Colonic mucosa (tissue), 4 donors: ENCODE measurements at regions not wholly inside any gene's neighbourhood (a gene's known extent, or its start where the extent isn't known, plus 50 kb on each side); places are given as distances from the start of the nearest gene placed in this dataset.
"Not testable (repeated sequence)": the region's sequence is repeated elsewhere in the genome, so short reads cannot be mapped to it uniquely, and the experiment has no call there.

ENCODE experiments used
- DNase-seq: peaks from one replicate; pipeline ENCODE4 v3.0.0-alpha.2; 2020
- H3K27ac ChIP-seq: fragments of 200-600 bp; one replicate; pipeline ENCODE4 v1.8.0; 2021
- H3K27me3 ChIP-seq: fragments of 200-600 bp; one replicate; pipeline ENCODE4 v1.8.0; 2021
- H3K36me3 ChIP-seq: fragments of 200-600 bp; one replicate; pipeline ENCODE4 v1.8.0; 2021
- H3K4me1 ChIP-seq: fragments of 200-600 bp; one replicate; pipeline ENCODE4 v1.8.0; 2021; ENCODE audit warnings: mild to moderate bottlenecking
- H3K4me3 ChIP-seq: fragments of 200-600 bp; one replicate; pipeline ENCODE4 v1.8.0; 2021
- H3K9ac ChIP-seq, 2 donors: one replicate each; pipeline ENCODE4 v1.7.0; 2013; ENCODE audit warnings: control low read depth in 2 of 2, low read depth in 2 of 2, low read length in 2 of 2
- H3K9me3 ChIP-seq: fragments of 200-600 bp; one replicate; pipeline ENCODE4 v1.8.0; 2021
- intact Hi-C: fragments of 100-400 bp; cut with DNase I; formaldehyde crosslinking; loops from one replicate; pipeline ENCODE4 v1.14.1; 2022
- TF ChIP-seq, protein P1 (sequence below): fragments of 200-600 bp; IDR thresholded peaks from one replicate; pipeline ENCODE4 v1.8.0; 2022; ENCODE audit warnings: antibody characterized with exemption, mild to moderate bottlenecking
- donor health status: healthy.
- donor health status: DM: no; HTN: no; CAD: no.
- donor health status: DM: no; HTN: no; CAD: no.

DNA sequence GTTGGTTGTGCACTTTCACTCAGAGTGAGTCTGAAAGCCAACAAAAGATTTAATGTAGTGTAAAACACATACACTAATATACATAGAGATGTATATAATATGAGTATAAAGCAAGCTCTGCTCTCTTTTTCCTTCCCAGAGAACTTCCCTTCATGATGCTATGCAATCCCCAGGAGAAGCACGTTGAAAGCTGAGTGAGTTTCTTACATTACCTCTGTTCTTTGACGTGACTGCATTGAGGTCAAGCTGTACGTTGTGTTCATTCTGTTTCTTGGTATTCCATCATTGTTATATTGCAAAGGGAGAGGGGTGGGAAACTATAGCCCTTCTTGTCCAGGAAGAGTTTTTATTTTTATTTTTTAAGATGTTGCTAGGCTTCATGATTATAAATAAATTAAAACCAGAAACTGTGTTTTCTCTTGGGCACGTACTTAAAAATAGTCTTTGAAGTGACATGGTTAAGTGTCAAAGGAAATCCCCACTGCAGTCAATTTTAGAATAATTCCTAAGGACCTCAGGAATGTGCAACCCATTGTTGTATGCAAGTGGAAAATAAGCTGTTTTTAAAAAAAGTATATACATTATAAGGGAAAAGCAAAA is 651.0 kb downstream of the CD109 start:
- H3K36me3 ChIP-seq = no peaks in the 10 kb centered on the region
- H3K4me3 ChIP-seq = no peak overlapping the region
- no peaks in the 10 kb centered on the region for H3K4me1 ChIP-seq
- TF ChIP-seq, protein P1, sequence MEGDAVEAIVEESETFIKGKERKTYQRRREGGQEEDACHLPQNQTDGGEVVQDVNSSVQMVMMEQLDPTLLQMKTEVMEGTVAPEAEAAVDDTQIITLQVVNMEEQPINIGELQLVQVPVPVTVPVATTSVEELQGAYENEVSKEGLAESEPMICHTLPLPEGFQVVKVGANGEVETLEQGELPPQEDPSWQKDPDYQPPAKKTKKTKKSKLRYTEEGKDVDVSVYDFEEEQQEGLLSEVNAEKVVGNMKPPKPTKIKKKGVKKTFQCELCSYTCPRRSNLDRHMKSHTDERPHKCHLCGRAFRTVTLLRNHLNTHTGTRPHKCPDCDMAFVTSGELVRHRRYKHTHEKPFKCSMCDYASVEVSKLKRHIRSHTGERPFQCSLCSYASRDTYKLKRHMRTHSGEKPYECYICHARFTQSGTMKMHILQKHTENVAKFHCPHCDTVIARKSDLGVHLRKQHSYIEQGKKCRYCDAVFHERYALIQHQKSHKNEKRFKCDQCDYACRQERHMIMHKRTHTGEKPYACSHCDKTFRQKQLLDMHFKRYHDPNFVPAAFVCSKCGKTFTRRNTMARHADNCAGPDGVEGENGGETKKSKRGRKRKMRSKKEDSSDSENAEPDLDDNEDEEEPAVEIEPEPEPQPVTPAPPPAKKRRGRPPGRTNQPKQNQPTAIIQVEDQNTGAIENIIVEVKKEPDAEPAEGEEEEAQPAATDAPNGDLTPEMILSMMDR = no peak
- H3K27ac ChIP-seq = no peak overlapping the region
- no peaks in the 10 kb centered on the region for H3K9me3 ChIP-seq
- H3K9ac ChIP-seq = no peak overlapping the region
- DNase-seq = no peak
- intact Hi-C loops = no loop called here
- no peaks in the 10 kb centered on the region for H3K27me3 ChIP-seq

DNA sequence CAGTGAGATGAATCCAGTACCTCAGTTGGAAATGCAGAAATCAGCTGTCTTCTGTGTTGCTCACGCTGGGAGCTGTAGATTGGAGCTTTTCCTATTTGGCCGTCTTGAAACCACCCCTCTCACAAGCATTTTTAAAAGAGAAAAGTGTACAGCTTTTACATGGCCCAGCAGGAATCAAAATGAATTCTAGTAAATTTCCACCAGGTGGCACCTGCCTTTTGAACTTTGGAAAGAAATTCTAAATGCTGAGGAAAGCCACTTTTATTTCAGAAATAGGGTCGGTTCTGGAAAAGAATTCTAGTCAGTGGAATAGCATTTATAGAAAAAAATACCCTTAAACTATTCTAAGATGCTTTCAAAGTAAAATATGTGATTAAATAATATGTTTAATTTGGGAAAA is 647.8 kb downstream of the CD109 start:
- intact Hi-C loops = no loop called here
- Histone ChIP-seq H3K27me3 (no peaks in the 10 kb centered on the region), H3K4me3 (no peak overlapping the region), H3K36me3 (no peaks in the 10 kb centered on the region), H3K9ac (no peak overlapping the region), H3K4me1 (no peaks in the 10 kb centered on the region), H3K9me3 (no peaks in the 10 kb centered on the region), H3K27ac (no peak overlapping the region)
- TF ChIP-seq, protein P1 = no peak
- DNase-seq = no peak

DNA sequence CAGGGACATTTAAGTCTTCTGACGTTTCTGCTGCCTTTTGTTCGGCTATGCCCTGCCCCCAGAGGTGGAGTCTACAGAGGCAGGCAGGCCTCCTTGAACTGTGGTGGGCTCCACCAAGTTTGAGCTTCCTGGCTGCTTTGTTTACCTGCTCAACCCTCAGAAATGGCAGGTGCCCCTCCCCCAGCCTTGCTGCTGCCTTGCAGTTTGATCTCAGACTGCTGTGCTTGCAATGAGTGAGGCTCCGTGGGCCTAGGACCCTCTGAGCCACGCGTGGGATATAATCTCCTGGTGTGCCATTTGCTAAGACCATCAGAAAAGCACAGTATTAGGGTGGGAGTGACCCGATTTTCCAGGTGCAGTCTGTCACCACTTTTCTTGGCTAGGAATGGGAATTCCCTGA is 647.3 kb downstream of the CD109 start:
- H3K27me3 ChIP-seq, H3K27ac ChIP-seq, H3K4me3 ChIP-seq, H3K9me3 ChIP-seq, intact Hi-C loops, H3K4me1 ChIP-seq, H3K9ac ChIP-seq, H3K36me3 ChIP-seq, DNase-seq: not testable (repeated sequence)

DNA sequence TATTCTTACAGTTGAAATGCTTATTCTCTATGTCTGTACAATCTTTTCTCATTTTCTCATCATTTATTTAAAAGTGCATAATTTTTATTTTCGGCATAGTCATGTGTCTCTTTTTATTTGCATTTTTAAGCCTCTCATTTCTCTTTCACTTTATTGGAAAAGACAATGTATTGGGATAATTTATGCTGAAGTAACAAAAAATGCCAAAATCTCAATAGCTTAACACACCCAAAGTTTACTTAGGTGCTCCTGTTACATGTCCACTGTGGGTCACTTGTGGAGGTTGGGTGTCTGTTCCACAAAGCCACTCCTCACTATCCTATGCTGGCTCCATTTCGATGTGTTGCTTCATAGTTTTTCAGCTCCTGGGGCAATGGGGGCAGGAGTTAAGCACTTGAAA is 638.7 kb downstream of the CD109 start:
- Histone ChIP-seq H3K4me1 (no peaks in the 10 kb centered on the region), H3K9ac (no peak overlapping the region), H3K9me3 (no peaks in the 10 kb centered on the region), H3K4me3 (no peak overlapping the region), H3K36me3 (no peaks in the 10 kb centered on the region), H3K27ac (no peak overlapping the region), H3K27me3 (no peaks in the 10 kb centered on the region)
- TF ChIP-seq, protein P1 = no peak
- no peak for DNase-seq
- intact Hi-C loops = no loop called here

DNA sequence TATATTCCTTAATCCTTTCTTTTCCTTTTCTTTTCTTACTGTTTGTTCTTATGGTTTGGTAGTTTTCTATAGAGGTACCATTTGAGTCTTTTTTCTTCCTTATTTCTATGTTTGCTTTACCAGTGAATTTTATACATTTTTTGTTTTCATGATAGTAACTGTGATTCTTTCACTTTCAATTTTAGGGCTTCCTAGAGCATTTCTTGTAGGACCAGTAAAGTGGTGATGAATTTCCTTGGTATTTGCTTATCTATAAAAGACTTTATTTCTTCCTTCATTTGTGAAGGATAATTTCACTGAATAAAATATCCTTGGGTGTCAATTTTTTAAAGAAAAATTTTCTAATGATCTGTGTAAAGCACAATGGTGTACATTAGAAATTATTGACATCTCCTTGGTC is 637.4 kb downstream of the CD109 start:
- Histone ChIP-seq H3K36me3 (no peaks in the 10 kb centered on the region), H3K4me3 (no peak overlapping the region), H3K27ac (no peak overlapping the region), H3K4me1 (no peaks in the 10 kb centered on the region), H3K9ac (no peak overlapping the region), H3K27me3 (no peaks in the 10 kb centered on the region), H3K9me3 (no peaks in the 10 kb centered on the region)
- no peak for DNase-seq
- TF ChIP-seq, protein P1 = no peak
- intact Hi-C loops = no loop called here

DNA sequence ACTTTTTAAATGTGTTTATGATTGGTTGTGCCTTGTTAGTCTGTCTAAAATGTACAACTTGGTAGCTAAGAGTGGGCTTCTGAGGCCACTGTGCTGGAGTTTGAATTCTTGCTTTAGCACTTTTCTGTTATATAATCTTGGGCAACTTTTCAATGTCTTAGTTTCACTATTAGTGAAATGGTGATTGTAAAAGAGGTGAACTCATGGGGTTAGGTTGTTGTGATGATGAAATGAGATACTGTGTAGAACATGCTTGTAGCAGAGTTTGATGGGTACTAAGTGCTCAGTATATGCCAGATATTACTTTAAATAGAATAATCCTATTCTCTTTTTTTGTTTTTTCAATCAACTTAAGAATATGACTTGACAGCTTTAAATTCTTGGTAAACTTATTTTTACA is 624.7 kb downstream of the CD109 start:
- intact Hi-C loops = no loop called here

More for the DNA sequence above, 624.7 kb downstream of the CD109 start:
- TF ChIP-seq, protein P1 = no peak
- Histone ChIP-seq H3K27ac (no peak overlapping the region), H3K9me3 (no peaks in the 10 kb centered on the region), H3K9ac (no peak overlapping the region), H3K4me1 (no peaks in the 10 kb centered on the region), H3K36me3 (no peaks in the 10 kb centered on the region), H3K27me3 (no peaks in the 10 kb centered on the region), H3K4me3 (no peak overlapping the region)
- DNase-seq = no peak
